GM23338 (cell line): ENCODE measurements at regions not wholly inside any gene's neighbourhood (a gene's known extent, or its start where the extent isn't known, plus 50 kb on each side); places are given as distances from the start of the nearest gene placed in this dataset.

Source experiments
- ATAC-seq: fragments of 200-7000 bp; cut with Tn5 transposase; 3 replicates; pipeline ENCODE4 v1.9.1; 2020
- DNase-seq: peaks from one replicate; pipeline ENCODE4 v3.0.0-alpha.2; 2015; ENCODE audit warnings: low spot score
- H2AFZ ChIP-seq: fragments of 200-600 bp; sonication (generic); 2 replicates; pipeline ENCODE4 v1.8.0; 2016; ENCODE audit warnings: antibody characterized with exemption, mild to moderate bottlenecking, moderate library complexity
- H3F3A ChIP-seq: fragments of 200-600 bp; sonication (generic); replicated peaks from 2 replicates; pipeline ENCODE4 v1.8.0; 2017; ENCODE audit warnings: antibody characterized with exemption, mixed run types, low read depth
- H3K27ac ChIP-seq: fragments of 200-600 bp; sonication (generic); 2 replicates; pipeline ENCODE4 v1.6.1; 2016; ENCODE audit warnings: low read depth
- H3K27me3 ChIP-seq: fragments of 200-600 bp; sonication (generic); 2 replicates; pipeline ENCODE4 v1.8.0; 2016; ENCODE audit warnings: mild to moderate bottlenecking, mixed run types, moderate library complexity; ENCODE audit not compliant: insufficient read depth
- H3K36me3 ChIP-seq: fragments of 200-600 bp; sonication (generic); 2 replicates; pipeline ENCODE4 v1.8.0; 2016; ENCODE audit warnings: mild to moderate bottlenecking; ENCODE audit not compliant: insufficient read depth
- H3K4me1 ChIP-seq: fragments of 200-600 bp; sonication (generic); 2 replicates; pipeline ENCODE4 v1.8.0; 2016; ENCODE audit warnings: mild to moderate bottlenecking, moderate library complexity; ENCODE audit not compliant: insufficient read depth
- H3K4me2 ChIP-seq: fragments of 200-600 bp; sonication (generic); 2 replicates; pipeline ENCODE4 v1.7.1; 2017; ENCODE audit warnings: mixed run types
- H3K4me3 ChIP-seq: fragments of 200-600 bp; sonication (generic); 2 replicates; pipeline ENCODE4 v1.6.1; 2016; ENCODE audit warnings: mixed run types
- H3K79me2 ChIP-seq: fragments of 200-600 bp; sonication (generic); replicated peaks from 2 replicates; pipeline ENCODE4 v1.8.0; 2017; ENCODE audit warnings: mild to moderate bottlenecking; ENCODE audit not compliant: insufficient read depth
- H3K9me2 ChIP-seq: fragments of 200-600 bp; sonication (generic); 2 replicates; pipeline ENCODE4 v1.8.0; 2017; ENCODE audit not compliant: insufficient read depth
- H4K20me1 ChIP-seq: fragments of 200-600 bp; sonication (generic); replicated peaks from 2 replicates; pipeline ENCODE4 v1.8.0; 2017; ENCODE audit warnings: mild to moderate bottlenecking; ENCODE audit not compliant: insufficient read depth
- H3K27ac Mint-ChIP-seq: 2 replicates; pipeline ENCODE4 v1.8.0; 2020; ENCODE audit warnings: inconsistent platforms, mild to moderate bottlenecking, moderate library complexity, mixed read lengths
- H3K27me3 Mint-ChIP-seq: 3 replicates; pipeline ENCODE4 v1.8.0; 2022; ENCODE audit warnings: low read depth, mild to moderate bottlenecking, moderate library complexity, mixed read lengths, inconsistent platforms; ENCODE audit not compliant: insufficient read depth, poor library complexity
- H3K36me3 Mint-ChIP-seq: 3 replicates; pipeline ENCODE4 v1.8.0; 2021; ENCODE audit warnings: low read depth, mild to moderate bottlenecking, inconsistent platforms, moderate library complexity, mixed read lengths
- H3K4me1 Mint-ChIP-seq: 3 replicates; pipeline ENCODE4 v1.8.0; 2020; ENCODE audit warnings: mild to moderate bottlenecking, inconsistent platforms, mixed read lengths
- H3K4me3 Mint-ChIP-seq: 3 replicates; pipeline ENCODE4 v1.8.0; 2021; ENCODE audit warnings: moderate library complexity, mild to moderate bottlenecking, inconsistent platforms, mixed read lengths
- H3K9me3 Mint-ChIP-seq: 3 replicates; pipeline ENCODE4 v1.8.0; 2020; ENCODE audit warnings: moderate library complexity, mild to moderate bottlenecking, inconsistent platforms, mixed read lengths
- EZH2 ChIP-seq: fragments of 200-600 bp; sonication (generic); IDR thresholded peaks from one replicate; pipeline ENCODE4 v1.8.0; 2017; ENCODE audit warnings: antibody characterized with exemption, mild to moderate bottlenecking, low read depth; ENCODE audit not compliant: unreplicated experiment
- EZH2phosphoT487 ChIP-seq: fragments of 200-600 bp; sonication (generic); IDR thresholded peaks from one replicate; pipeline ENCODE4 v1.8.1; 2018; ENCODE audit warnings: antibody characterized with exemption; ENCODE audit not compliant: unreplicated experiment
- JUNB ChIP-seq: IDR thresholded peaks from one replicate; pipeline ENCODE4 v1.6.1; 2016; ENCODE audit warnings: antibody characterized with exemption; ENCODE audit not compliant: unreplicated experiment
- NANOG ChIP-seq: IDR thresholded peaks from 2 replicates; pipeline ENCODE4 v1.6.1; 2016; ENCODE audit warnings: antibody characterized with exemption, borderline replicate concordance
- REST ChIP-seq: IDR thresholded peaks from one replicate; pipeline ENCODE4 v1.6.1; 2018; ENCODE audit warnings: antibody characterized with exemption; ENCODE audit not compliant: unreplicated experiment
- ZNF114 ChIP-seq: fragments of 250-450 bp; sonication (Bioruptor Pico); IDR thresholded peaks from 2 replicates; pipeline ENCODE4 v1.5.0; 2020; ENCODE audit warnings: mild to moderate bottlenecking, moderate library complexity
- ZNF331 ChIP-seq: fragments of 250-450 bp; sonication (Bioruptor Pico); IDR thresholded peaks from 2 replicates; pipeline ENCODE4 v1.5.0; 2020; ENCODE audit warnings: low read depth, mild to moderate bottlenecking, moderate library complexity
- TF ChIP-seq, protein P1 (sequence below), 2 experiments: fragments of 200-600 bp in 1 of 2; sonication (generic) in 1 of 2; conservative IDR thresholded peaks; 2 replicates each; pipeline versions ENCODE4 v1.5.1 to v1.6.1; 2016 to 2017; ENCODE audit warnings: antibody characterized with exemption in 2 of 2, low read depth in 2 of 2, mild to moderate bottlenecking in 2 of 2, moderate library complexity in 1 of 2
- TF ChIP-seq, protein P2 (sequence below): IDR thresholded peaks from 2 replicates; pipeline ENCODE4 v1.6.1; 2016; ENCODE audit warnings: antibody characterized with exemption
- TF ChIP-seq, protein P3 (sequence below): fragments of 250-450 bp; sonication (Bioruptor Pico); IDR thresholded peaks from 2 replicates; pipeline ENCODE4 v1.5.0; 2020; ENCODE audit warnings: mild to moderate bottlenecking, moderate library complexity

DNA sequence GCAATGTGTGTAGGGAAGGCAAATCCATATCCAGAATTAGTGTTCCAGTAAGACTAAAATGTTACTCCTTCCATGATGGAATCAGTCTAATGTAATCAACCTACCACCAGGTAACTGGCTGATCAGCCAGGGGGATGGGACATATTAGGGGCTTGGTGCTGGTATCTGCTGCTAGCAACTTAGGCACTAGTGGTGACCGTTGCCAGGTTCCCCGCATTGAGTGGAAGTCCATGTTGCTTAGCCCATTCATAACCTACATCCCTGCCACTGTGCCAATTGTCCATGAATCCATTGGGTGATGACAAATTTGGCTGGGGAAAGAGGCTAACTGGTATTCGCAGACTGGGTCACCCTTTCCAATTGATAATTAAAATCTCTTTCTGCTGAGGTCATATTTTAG is 212.2 kb upstream of the ROBO1 start:
- H3K4me2 ChIP-seq: no peak overlapping the region
- Mint-ChIP-seq H3K4me3 (no peak overlapping the region), H3K27ac (no peak overlapping the region), H3K36me3 (no peaks in the 10 kb centered on the region), H3K4me1 (no peaks in the 10 kb centered on the region), H3K9me3 (no peaks in the 10 kb centered on the region), H3K27me3 (no peaks in the 10 kb centered on the region)
- H3K79me2 ChIP-seq: no peaks in the 10 kb centered on the region
- no peak overlapping the region for H2AFZ ChIP-seq
- no peaks in the 10 kb centered on the region for H3F3A ChIP-seq
- ATAC-seq (no peak), DNase-seq (no peak)
- peaks cover 13% of the 10 kb centered on the region; the same call in 1 of the 2 replicates for H3K9me2 ChIP-seq
- H3K36me3 ChIP-seq: no peaks in the 10 kb centered on the region
- no peaks in the 10 kb centered on the region for H3K4me1 ChIP-seq
- H3K27ac ChIP-seq: no peak overlapping the region
- H4K20me1 ChIP-seq: no peaks in the 10 kb centered on the region
- H3K4me3 ChIP-seq: no peak overlapping the region
- no peak for TF ChIP-seq ZNF331 (CRISPR knock-in tag)
- no peaks in the 10 kb centered on the region for H3K27me3 ChIP-seq

DNA sequence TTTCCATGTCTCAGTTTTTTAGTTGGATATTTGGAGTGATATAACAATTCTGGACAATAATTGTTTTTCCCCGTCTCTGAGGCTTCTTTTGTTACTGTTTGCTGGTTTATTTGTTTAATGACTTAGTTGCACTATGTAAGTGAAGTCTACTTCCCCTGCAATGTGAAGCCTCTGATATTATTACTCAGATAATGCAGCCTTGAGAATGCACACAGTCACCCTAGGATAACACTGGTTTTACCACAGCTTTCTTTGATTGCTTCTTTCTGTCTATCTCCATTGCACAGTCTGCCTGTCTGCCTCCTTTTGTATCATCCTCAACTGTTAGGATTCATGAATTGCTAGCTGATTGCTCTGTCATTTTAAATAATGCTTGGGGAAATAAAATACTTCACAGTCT is 208.7 kb upstream of the ROBO1 start:
- H2AFZ ChIP-seq: 0 out of 2 replicates have a peak overlapping the region, but pooled peaks have one; percentile 66
- no peak overlapping the region for H3K4me3 ChIP-seq
- no peak overlapping the region for H3K27ac ChIP-seq
- H3K36me3 Mint-ChIP-seq: no peaks in the 10 kb centered on the region
- no peaks in the 10 kb centered on the region for H3K4me1 Mint-ChIP-seq
- no peak overlapping the region for H3K27ac Mint-ChIP-seq
- H3K4me2 ChIP-seq: no peak overlapping the region
- no peaks in the 10 kb centered on the region for H3F3A ChIP-seq
- H3K27me3 ChIP-seq: no peaks in the 10 kb centered on the region
- DNase-seq: no peak
- H3K79me2 ChIP-seq: no peaks in the 10 kb centered on the region
- no peak overlapping the region for H3K4me3 Mint-ChIP-seq
- H3K36me3 ChIP-seq: no peaks in the 10 kb centered on the region
- no peaks in the 10 kb centered on the region for H3K4me1 ChIP-seq
- no peak for ATAC-seq
- H3K27me3 Mint-ChIP-seq: no peaks in the 10 kb centered on the region
- H3K9me3 Mint-ChIP-seq: no peaks in the 10 kb centered on the region
- H4K20me1 ChIP-seq: no peaks in the 10 kb centered on the region
- H3K9me2 ChIP-seq: peaks cover 13% of the 10 kb centered on the region; the same call in 1 of the 2 replicates
- TF ChIP-seq JUNB (no peak), ZNF331 (CRISPR knock-in tag) (no peak), REST (no peak), NANOG (no peak), EZH2 (no peak), EZH2phosphoT487 (no peak), ZNF114 (CRISPR knock-in tag) (no peak)
- TF ChIP-seq, protein P1, sequence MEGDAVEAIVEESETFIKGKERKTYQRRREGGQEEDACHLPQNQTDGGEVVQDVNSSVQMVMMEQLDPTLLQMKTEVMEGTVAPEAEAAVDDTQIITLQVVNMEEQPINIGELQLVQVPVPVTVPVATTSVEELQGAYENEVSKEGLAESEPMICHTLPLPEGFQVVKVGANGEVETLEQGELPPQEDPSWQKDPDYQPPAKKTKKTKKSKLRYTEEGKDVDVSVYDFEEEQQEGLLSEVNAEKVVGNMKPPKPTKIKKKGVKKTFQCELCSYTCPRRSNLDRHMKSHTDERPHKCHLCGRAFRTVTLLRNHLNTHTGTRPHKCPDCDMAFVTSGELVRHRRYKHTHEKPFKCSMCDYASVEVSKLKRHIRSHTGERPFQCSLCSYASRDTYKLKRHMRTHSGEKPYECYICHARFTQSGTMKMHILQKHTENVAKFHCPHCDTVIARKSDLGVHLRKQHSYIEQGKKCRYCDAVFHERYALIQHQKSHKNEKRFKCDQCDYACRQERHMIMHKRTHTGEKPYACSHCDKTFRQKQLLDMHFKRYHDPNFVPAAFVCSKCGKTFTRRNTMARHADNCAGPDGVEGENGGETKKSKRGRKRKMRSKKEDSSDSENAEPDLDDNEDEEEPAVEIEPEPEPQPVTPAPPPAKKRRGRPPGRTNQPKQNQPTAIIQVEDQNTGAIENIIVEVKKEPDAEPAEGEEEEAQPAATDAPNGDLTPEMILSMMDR (conservative IDR thresholded peaks at IDR 0.05; ENCODE audit: low read depth in 2 of 2): no peak
- TF ChIP-seq, protein P2, sequence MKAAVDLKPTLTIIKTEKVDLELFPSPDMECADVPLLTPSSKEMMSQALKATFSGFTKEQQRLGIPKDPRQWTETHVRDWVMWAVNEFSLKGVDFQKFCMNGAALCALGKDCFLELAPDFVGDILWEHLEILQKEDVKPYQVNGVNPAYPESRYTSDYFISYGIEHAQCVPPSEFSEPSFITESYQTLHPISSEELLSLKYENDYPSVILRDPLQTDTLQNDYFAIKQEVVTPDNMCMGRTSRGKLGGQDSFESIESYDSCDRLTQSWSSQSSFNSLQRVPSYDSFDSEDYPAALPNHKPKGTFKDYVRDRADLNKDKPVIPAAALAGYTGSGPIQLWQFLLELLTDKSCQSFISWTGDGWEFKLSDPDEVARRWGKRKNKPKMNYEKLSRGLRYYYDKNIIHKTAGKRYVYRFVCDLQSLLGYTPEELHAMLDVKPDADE: no peak
- TF ChIP-seq, protein P3, sequence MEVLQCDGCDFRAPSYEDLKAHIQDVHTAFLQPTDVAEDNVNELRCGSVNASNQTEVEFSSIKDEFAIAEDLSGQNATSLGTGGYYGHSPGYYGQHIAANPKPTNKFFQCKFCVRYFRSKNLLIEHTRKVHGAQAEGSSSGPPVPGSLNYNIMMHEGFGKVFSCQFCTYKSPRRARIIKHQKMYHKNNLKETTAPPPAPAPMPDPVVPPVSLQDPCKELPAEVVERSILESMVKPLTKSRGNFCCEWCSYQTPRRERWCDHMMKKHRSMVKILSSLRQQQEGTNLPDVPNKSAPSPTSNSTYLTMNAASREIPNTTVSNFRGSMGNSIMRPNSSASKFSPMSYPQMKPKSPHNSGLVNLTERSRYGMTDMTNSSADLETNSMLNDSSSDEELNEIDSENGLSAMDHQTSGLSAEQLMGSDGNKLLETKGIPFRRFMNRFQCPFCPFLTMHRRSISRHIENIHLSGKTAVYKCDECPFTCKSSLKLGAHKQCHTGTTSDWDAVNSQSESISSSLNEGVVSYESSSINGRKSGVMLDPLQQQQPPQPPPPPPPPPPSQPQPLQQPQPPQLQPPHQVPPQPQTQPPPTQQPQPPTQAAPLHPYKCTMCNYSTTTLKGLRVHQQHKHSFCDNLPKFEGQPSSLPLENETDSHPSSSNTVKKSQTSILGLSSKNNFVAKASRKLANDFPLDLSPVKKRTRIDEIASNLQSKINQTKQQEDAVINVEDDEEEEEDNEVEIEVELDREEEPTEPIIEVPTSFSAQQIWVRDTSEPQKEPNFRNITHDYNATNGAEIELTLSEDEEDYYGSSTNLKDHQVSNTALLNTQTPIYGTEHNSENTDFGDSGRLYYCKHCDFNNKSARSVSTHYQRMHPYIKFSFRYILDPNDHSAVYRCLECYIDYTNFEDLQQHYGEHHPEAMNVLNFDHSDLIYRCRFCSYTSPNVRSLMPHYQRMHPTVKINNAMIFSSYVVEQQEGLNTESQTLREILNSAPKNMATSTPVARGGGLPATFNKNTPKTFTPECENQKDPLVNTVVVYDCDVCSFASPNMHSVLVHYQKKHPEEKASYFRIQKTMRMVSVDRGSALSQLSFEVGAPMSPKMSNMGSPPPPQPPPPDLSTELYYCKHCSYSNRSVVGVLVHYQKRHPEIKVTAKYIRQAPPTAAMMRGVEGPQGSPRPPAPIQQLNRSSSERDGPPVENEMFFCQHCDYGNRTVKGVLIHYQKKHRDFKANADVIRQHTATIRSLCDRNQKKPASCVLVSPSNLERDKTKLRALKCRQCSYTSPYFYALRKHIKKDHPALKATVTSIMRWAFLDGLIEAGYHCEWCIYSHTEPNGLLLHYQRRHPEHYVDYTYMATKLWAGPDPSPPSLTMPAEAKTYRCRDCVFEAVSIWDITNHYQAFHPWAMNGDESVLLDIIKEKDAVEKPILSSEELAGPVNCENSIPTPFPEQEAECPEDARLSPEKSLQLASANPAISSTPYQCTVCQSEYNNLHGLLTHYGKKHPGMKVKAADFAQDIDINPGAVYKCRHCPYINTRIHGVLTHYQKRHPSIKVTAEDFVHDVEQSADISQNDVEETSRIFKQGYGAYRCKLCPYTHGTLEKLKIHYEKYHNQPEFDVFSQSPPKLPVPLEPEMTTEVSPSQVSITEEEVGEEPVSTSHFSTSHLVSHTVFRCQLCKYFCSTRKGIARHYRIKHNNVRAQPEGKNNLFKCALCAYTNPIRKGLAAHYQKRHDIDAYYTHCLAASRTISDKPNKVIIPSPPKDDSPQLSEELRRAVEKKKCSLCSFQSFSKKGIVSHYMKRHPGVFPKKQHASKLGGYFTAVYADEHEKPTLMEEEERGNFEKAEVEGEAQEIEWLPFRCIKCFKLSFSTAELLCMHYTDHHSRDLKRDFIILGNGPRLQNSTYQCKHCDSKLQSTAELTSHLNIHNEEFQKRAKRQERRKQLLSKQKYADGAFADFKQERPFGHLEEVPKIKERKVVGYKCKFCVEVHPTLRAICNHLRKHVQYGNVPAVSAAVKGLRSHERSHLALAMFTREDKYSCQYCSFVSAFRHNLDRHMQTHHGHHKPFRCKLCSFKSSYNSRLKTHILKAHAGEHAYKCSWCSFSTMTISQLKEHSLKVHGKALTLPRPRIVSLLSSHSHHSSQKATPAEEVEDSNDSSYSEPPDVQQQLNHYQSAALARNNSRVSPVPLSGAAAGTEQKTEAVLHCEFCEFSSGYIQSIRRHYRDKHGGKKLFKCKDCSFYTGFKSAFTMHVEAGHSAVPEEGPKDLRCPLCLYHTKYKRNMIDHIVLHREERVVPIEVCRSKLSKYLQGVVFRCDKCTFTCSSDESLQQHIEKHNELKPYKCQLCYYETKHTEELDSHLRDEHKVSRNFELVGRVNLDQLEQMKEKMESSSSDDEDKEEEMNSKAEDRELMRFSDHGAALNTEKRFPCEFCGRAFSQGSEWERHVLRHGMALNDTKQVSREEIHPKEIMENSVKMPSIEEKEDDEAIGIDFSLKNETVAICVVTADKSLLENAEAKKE (CRISPR knock-in tag): no peak
